Right atrium auricular region (tissue), 2 donors: ENCODE measurements at regions not wholly inside any gene's neighbourhood (a gene's known extent, or its start where the extent isn't known, plus 50 kb on each side); places are given as distances from the start of the nearest gene placed in this dataset.

Experiments
- DNase-seq: peaks from one replicate; pipeline ENCODE4 v3.0.0-alpha.2; 2019; ENCODE audit warnings: low spot score
- H3K27ac ChIP-seq, 2 donors: fragments of 200-600 bp; sonication (generic); 1 replicate in 1 of 2; 2 replicates in 1 of 2; pipeline ENCODE4 v1.5.1; 2016 to 2019
- H3K27me3 ChIP-seq, 2 donors: fragments of 200-600 bp; sonication (generic); one replicate each; pipeline versions ENCODE4 v1.5.1 to v1.6.0; 2017 to 2019
- H3K36me3 ChIP-seq: fragments of 200-600 bp; sonication (generic); one replicate; pipeline ENCODE4 v1.5.1; 2016
- H3K4me1 ChIP-seq, 2 donors: fragments of 200-600 bp; sonication (generic); one replicate each; pipeline versions ENCODE4 v1.5.1 to v1.6.0; 2017 to 2019
- H3K4me3 ChIP-seq, 2 donors: fragments of 200-600 bp; sonication (generic); 1 replicate in 1 of 2; 2 replicates in 1 of 2; pipeline ENCODE4 v1.5.1; 2017 to 2019; ENCODE audit warnings: mild to moderate bottlenecking in 1 of 2, moderate library complexity in 1 of 2
- H3K9me3 ChIP-seq, 2 donors: fragments of 200-600 bp; sonication (generic); one replicate each; pipeline ENCODE4 v1.5.1; 2019
- TF ChIP-seq, protein P1 (sequence below), 2 donors: fragments of 200-600 bp; sonication (generic); IDR thresholded peaks; one replicate each; pipeline ENCODE4 v1.5.1; 2019; ENCODE audit warnings: antibody characterized with exemption in 2 of 2

DNA sequence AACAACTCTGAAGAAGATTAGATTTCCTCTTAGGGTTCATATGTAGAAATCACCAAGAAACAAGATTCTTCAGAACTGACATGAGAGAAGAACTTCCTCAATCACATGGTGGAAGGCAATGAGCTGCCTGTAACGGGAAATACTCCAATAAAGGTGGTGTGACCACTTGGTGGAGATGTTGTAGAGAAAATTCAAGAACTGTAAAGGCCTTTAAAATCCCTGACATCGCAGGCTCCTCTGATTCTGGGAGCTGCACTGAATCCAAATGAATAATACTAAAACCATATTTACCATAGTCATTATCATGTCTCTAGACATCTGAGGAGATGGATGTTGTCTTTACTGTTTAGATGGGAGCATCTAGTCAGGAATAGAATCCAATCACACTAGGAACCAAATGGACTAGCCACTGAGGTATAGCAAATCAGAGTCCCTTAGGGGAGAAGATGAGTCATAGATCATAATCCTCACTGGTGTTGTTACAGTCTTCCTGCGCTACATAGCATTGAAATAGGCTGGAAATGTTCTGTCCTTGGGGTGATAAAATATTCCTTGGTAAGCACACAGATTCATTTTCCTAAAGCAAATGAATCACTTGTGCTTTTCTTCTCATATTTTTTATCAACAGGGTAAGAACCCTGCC is 321.6 kb upstream of the TENM4 start:
- no peak for DNase-seq
- TF ChIP-seq, protein P1, sequence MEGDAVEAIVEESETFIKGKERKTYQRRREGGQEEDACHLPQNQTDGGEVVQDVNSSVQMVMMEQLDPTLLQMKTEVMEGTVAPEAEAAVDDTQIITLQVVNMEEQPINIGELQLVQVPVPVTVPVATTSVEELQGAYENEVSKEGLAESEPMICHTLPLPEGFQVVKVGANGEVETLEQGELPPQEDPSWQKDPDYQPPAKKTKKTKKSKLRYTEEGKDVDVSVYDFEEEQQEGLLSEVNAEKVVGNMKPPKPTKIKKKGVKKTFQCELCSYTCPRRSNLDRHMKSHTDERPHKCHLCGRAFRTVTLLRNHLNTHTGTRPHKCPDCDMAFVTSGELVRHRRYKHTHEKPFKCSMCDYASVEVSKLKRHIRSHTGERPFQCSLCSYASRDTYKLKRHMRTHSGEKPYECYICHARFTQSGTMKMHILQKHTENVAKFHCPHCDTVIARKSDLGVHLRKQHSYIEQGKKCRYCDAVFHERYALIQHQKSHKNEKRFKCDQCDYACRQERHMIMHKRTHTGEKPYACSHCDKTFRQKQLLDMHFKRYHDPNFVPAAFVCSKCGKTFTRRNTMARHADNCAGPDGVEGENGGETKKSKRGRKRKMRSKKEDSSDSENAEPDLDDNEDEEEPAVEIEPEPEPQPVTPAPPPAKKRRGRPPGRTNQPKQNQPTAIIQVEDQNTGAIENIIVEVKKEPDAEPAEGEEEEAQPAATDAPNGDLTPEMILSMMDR (IDR thresholded peaks at IDR 0.05): no peak
- Histone ChIP-seq H3K27ac (no peak overlapping the region), H3K36me3 (no peaks in the 10 kb centered on the region), H3K4me3 (no peak overlapping the region), H3K27me3 (no peaks in the 10 kb centered on the region), H3K4me1 (no peaks in the 10 kb centered on the region), H3K9me3 (no peaks in the 10 kb centered on the region)

DNA sequence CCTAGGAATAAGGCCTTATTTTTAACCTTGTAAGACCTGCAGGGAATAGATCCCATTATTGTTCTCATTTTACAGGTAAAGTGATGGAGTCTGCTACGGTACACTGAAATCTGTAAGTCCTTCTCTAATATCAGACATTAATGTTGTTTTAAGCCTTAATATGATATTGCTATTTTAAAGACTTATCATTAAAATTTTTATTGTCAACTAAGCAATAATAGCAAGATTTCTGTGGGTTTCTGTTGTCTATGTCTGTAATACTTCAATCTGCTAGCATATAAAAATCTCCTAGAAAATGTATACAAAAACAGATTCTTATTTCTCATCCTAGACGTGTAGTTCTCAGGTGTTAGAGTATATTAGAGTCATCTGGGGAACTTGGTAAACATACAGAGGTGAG is 317.5 kb upstream of the TENM4 start:
- H3K4me3 ChIP-seq: no peak overlapping the region
- no peak overlapping the region for H3K27ac ChIP-seq
- TF ChIP-seq, protein P1 (IDR thresholded peaks at IDR 0.05): no peak
- DNase-seq: no peak
- H3K36me3 ChIP-seq: no peaks in the 10 kb centered on the region
- H3K4me1 ChIP-seq: no peaks in the 10 kb centered on the region
- H3K9me3 ChIP-seq: no peaks in the 10 kb centered on the region
- no peaks in the 10 kb centered on the region for H3K27me3 ChIP-seq

DNA sequence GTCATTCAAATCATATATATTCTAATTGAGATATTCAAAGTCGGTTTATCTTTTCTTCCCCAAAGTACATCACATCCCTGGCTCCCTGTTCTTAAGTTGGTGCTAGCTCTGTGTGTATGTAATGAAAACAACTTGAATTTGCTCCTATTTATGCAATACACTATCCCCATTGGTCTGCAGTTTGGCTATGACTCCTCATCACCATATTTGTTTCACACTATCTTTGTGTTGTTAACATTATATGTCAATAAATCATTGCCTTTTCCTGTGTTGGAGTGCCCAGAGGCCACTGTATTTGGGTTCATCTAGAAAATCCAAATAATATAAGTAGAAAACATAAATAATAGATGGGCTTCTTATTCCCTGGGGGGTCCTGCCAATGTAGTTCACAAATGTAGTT is 306.6 kb upstream of the TENM4 start:
- TF ChIP-seq, protein P1 (IDR thresholded peaks at IDR 0.05): no peak
- no peaks in the 10 kb centered on the region for H3K9me3 ChIP-seq

DNA sequence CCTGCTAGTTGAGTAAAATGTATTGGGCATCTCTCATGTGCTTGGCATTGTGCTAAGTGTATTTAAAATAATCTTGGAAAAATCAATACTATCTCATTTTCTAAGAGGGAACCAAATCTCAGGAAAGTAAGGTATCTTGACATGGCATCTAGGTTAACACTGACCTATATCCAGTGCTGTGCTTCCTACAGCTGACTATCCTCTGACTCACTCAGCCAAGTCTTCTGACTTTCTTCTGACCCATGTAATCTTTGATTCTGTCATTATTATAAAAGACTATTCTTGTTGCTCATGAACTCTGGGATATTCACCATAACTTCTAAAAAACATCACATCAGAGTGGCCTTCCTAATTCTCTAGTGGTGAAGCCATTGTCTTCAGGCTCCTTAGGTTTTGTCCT is 304.1 kb upstream of the TENM4 start:
- Histone ChIP-seq H3K27ac (no peak overlapping the region), H3K4me1 (no peaks in the 10 kb centered on the region), H3K9me3 (no peaks in the 10 kb centered on the region), H3K36me3 (no peaks in the 10 kb centered on the region), H3K27me3 (no peaks in the 10 kb centered on the region), H3K4me3 (no peak overlapping the region)
- DNase-seq: no peak
- TF ChIP-seq, protein P1 (IDR thresholded peaks at IDR 0.05): no peak

More for the DNA sequence above, 306.6 kb upstream of the TENM4 start:
- no peaks in the 10 kb centered on the region for H3K27me3 ChIP-seq
- H3K4me3 ChIP-seq: no peak overlapping the region
- H3K4me1 ChIP-seq: no peaks in the 10 kb centered on the region
- no peak for DNase-seq
- no peaks in the 10 kb centered on the region for H3K36me3 ChIP-seq
- H3K27ac ChIP-seq: no peak overlapping the region

DNA sequence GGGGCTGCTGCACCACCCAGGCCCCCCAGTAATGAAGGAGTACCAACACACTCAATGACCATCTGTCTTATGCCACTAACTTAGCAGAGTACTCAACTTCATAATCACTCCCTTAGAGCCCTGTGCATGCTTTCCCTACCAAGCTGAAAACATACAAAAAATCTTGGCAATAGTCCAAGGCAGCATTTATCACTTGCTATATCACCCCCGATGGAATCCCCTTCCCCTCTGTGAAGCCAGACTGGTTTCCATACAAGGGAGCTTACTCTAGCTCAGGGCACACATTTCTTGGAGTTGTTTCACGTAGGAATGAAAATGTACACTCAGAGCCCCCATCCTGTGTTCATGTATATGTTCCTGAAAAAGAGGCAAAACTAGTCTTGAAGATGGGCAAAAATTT is 301.3 kb upstream of the TENM4 start:
- H3K27me3 ChIP-seq: no peaks in the 10 kb centered on the region
- H3K4me3 ChIP-seq: no peak overlapping the region
- DNase-seq: no peak
- no peaks in the 10 kb centered on the region for H3K4me1 ChIP-seq
- H3K9me3 ChIP-seq: no peaks in the 10 kb centered on the region
- H3K36me3 ChIP-seq: no peaks in the 10 kb centered on the region
- no peak overlapping the region for H3K27ac ChIP-seq
- TF ChIP-seq, protein P1 (IDR thresholded peaks at IDR 0.05): no peak

DNA sequence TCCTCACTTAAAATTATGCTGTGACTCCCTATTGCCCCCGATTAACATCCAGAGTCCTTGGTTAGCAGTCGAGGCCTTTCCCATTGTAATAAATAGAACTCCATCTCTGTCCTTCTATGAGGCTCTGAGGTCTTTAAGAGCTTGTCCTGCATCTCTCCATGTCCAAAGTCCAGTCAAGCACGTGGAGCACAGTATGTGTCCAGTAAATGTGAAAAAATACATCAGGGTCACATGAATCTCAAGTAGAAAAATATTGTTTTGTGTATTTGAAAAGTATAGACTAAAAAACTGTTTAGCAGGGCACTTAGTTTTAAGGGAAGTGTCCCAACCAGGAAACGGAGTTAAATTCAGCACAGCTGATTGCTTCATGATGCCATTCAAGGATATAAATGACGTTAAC is 298.8 kb upstream of the TENM4 start:
- no peak overlapping the region for H3K4me3 ChIP-seq
- no peaks in the 10 kb centered on the region for H3K4me1 ChIP-seq
- no peaks in the 10 kb centered on the region for H3K27me3 ChIP-seq
- DNase-seq: no peak
- TF ChIP-seq, protein P1 (IDR thresholded peaks at IDR 0.05): no peak
- H3K27ac ChIP-seq: no peak overlapping the region
- H3K9me3 ChIP-seq: no peaks in the 10 kb centered on the region
- H3K36me3 ChIP-seq: no peaks in the 10 kb centered on the region
